ENCODE measurements at regions not wholly inside any gene's neighbourhood (a gene's known extent, or its start where the extent isn't known, plus 50 kb on each side); places are given as distances from the start of the nearest gene placed in this dataset.

GRCh38 chr11:115924744-115925567 lies 420.7 kb upstream of the CADM1 start:
- no peak for TF ChIP-seq CTCF (IDR thresholded peaks at IDR 0.05)
- no peak for TF ChIP-seq EP300 (IDR thresholded peaks at IDR 0.05)
- no peak for TF ChIP-seq POLR2A (IDR thresholded peaks at IDR 0.05)
